Adipocyte (in vitro differentiated cells): ENCODE measurements at regions not wholly inside any gene's neighbourhood (a gene's known extent, or its start where the extent isn't known, plus 50 kb on each side); places are given as distances from the start of the nearest gene placed in this dataset.

Source experiments
- DNase-seq: peaks from one replicate; pipeline ENCODE4 v3.0.0-alpha.2; 2015; ENCODE audit warnings: low read depth
- H3K27me3 ChIP-seq: replicated peaks from 2 replicates; pipeline ENCODE4 v1.7.0; 2013; ENCODE audit warnings: mild to moderate bottlenecking, low read length, moderate library complexity; ENCODE audit not compliant: control insufficient read depth, insufficient read depth
- H3K36me3 ChIP-seq: 2 replicates; pipeline ENCODE4 v1.7.0; 2013; ENCODE audit warnings: low read length, mild to moderate bottlenecking, moderate library complexity; ENCODE audit not compliant: control insufficient read depth, insufficient read depth, severe bottlenecking
- H3K4me1 ChIP-seq: 2 replicates; pipeline ENCODE4 v1.7.0; 2013; ENCODE audit warnings: mild to moderate bottlenecking, low read length, moderate library complexity; ENCODE audit not compliant: control insufficient read depth, insufficient read depth
- H3K4me3 ChIP-seq: 2 replicates; pipeline ENCODE4 v1.7.0; 2013; ENCODE audit warnings: mild to moderate bottlenecking, low read length, moderate library complexity
- H3K9ac ChIP-seq: 2 replicates; pipeline ENCODE4 v1.7.0; 2013; ENCODE audit warnings: mild to moderate bottlenecking, low read length, moderate library complexity
- H3K9me3 ChIP-seq: 2 replicates; pipeline ENCODE4 v1.7.0; 2013; ENCODE audit warnings: mild to moderate bottlenecking, low read length, moderate library complexity; ENCODE audit not compliant: control insufficient read depth

GRCh38 chr7:51977913-51978312 is 661.3 kb upstream of the COBL start:
- H3K4me3 ChIP-seq = no peak overlapping the region

DNA sequence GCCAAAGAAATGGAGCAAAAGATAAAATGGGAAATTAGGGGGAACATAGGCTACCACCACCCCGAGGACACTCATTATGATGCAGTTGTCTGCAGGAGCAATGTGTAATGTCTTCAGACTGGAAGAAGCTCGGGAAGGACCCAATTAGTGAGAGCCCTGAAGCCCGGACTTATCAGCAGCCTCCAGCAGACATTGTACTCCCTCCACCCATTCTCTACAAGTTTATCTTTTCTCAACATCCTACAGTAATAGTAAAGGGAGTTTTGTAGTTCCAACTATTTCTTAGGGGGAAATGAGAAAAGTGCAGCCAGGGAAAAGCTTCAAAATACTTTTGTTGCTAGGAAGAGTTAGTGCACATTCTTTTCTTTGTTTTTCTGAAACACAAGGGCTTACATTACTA is 657.3 kb upstream of the COBL start:
- Histone ChIP-seq H3K27me3 (no peaks in the 10 kb centered on the region), H3K36me3 (no peaks in the 10 kb centered on the region), H3K4me1 (no peaks in the 10 kb centered on the region), H3K4me3 (no peak overlapping the region), H3K9me3 (no peaks in the 10 kb centered on the region), H3K9ac (no peak overlapping the region)
- DNase-seq = no peak

More at GRCh38 chr7:51977913-51978312, 661.3 kb upstream of the COBL start:
- no peak overlapping the region for H3K9ac ChIP-seq
- DNase-seq = no peak
- H3K36me3 ChIP-seq = no peaks in the 10 kb centered on the region
- H3K4me1 ChIP-seq = no peaks in the 10 kb centered on the region
- H3K27me3 ChIP-seq = no peaks in the 10 kb centered on the region
- H3K9me3 ChIP-seq = no peaks in the 10 kb centered on the region

DNA sequence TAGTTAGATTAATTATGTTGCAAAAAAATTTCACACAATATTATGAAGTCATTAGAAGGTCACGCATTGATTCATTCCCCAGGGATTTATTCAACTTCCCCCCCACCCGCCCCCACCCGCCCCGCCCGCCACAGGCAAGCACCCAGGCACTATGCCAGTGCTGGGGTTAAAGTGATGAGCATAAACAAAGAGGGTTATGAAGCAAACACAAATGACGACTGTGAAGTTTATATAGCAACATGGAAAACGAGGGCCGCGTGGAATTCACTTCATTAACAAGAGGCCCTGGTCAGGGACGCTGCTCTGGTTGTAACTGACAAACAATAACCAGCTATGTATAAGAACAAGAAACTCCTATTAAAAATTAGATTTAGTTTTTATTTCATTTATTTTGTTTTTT is 656.5 kb upstream of the COBL start:
- H3K9ac ChIP-seq = no peak overlapping the region
- H3K4me3 ChIP-seq = no peak overlapping the region
- no peak for DNase-seq
- H3K4me1 ChIP-seq = no peaks in the 10 kb centered on the region
- no peaks in the 10 kb centered on the region for H3K36me3 ChIP-seq
- H3K9me3 ChIP-seq = no peaks in the 10 kb centered on the region
- H3K27me3 ChIP-seq = no peaks in the 10 kb centered on the region

DNA sequence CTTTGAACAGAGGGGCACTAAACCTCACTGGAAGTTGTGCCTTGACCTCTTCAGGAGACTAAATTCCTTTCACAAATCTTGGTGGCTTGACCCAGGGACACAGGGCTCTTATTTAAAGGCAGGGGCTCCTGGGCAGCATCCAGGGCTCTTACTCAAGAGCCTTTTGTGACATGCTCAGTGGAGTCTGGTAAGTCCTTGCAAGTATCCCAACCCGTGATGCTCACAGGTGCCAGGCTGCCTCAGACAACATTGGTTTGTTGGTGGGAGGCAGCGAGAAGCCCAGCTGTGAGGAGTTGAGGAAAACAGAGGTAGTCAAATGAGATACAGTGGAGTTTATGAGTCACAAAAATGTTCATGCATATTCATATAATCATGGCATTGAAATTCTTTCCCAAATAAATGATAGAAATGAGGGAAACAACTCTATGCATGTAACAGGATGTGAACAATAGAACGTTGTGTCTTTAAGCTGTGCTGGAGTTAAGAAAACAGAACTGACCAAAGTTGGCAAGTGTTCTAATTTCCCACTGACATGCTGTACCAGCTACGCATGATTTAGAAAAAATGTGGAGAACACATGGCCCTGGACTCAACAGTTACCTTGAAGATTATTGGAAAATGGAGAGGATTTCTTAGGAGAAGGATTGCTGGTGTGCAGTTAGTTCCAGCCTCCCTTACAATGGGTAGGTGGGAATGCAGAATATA is 654.5 kb upstream of the COBL start:
- Histone ChIP-seq H3K27me3 (no peaks in the 10 kb centered on the region), H3K4me1 (no peaks in the 10 kb centered on the region), H3K4me3 (no peak overlapping the region), H3K9ac (no peak overlapping the region), H3K36me3 (no peaks in the 10 kb centered on the region), H3K9me3 (peaks cover 3% of the 10 kb centered on the region)
- DNase-seq = no peak

- no peak overlapping the region for H3K4me3 ChIP-seq
- H3K9ac ChIP-seq = no peak overlapping the region
- H3K27me3 ChIP-seq = no peaks in the 10 kb centered on the region
- no peak for DNase-seq
- H3K4me1 ChIP-seq = no peaks in the 10 kb centered on the region
- peaks cover 3% of the 10 kb centered on the region for H3K9me3 ChIP-seq
- H3K36me3 ChIP-seq = no peaks in the 10 kb centered on the region
Observed at GRCh38 chr7:51968461-51968860, 651.9 kb upstream of the COBL start.

GRCh38 chr7:51965454-51965853 is 648.8 kb upstream of the COBL start:
- no peaks in the 10 kb centered on the region for H3K27me3 ChIP-seq
- no peaks in the 10 kb centered on the region for H3K4me1 ChIP-seq
- H3K9me3 ChIP-seq = peaks cover 7% of the 10 kb centered on the region
- H3K9ac ChIP-seq = no peak overlapping the region
- no peaks in the 10 kb centered on the region for H3K36me3 ChIP-seq
- DNase-seq = no peak
- no peak overlapping the region for H3K4me3 ChIP-seq

- Histone ChIP-seq H3K4me1 (no peaks in the 10 kb centered on the region), H3K4me3 (no peak overlapping the region), H3K36me3 (no peaks in the 10 kb centered on the region), H3K27me3 (no peaks in the 10 kb centered on the region), H3K9me3 (peaks cover 4% of the 10 kb centered on the region), H3K9ac (no peak overlapping the region)
- DNase-seq = no peak
Observed at GRCh38 chr7:51961804-51962203, 645.2 kb upstream of the COBL start.

GRCh38 chr7:51950813-51951212 is 634.2 kb upstream of the COBL start:
- no peak overlapping the region for H3K4me3 ChIP-seq
- no peaks in the 10 kb centered on the region for H3K36me3 ChIP-seq
- H3K4me1 ChIP-seq = no peaks in the 10 kb centered on the region
- no peak overlapping the region for H3K9ac ChIP-seq
- no peak for DNase-seq
- H3K27me3 ChIP-seq = no peaks in the 10 kb centered on the region
- peaks cover 4% of the 10 kb centered on the region for H3K9me3 ChIP-seq

DNA sequence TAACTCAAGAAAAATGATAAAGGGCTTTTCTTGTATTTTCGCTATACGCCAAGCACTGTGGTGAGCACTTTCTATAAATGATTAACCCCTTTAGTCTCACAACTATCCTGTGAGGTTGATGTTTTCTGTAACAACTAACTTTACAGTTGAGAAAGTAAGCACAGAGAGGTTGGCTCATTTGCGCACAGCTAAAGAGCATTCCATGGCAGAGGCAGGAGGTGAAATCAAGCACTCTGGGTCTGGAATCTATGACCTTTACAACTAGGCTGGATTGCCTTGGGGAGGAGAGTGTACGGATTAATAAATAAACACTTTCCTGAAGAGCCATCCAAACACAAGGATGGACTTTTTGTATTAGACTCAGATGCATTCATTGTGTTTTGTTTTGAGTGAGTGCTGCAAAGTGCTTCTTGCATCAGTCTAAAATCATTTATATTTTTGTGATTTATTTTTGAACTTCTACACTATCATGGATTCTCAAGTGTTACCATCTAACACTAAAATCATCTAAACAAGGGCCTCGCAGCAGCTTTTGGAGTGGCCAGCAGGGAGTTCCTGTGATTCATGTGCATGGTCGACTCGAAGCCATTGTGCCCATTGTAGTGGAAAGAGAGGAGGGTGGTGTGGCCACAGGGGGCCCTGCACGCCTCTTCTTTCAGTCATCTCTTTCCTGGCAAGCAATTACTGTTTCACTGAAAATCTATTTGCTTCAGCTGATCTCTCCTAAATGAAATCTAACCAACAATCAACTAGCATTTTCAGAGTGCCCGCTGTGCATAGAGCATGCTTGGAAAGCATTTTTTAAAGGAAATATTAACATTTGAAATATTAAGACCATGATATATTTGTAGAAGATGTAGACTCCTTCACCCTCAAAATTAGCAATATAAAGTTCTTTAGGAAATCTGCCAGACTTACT is 633.4 kb upstream of the COBL start:
- no peak for DNase-seq
- Histone ChIP-seq H3K9ac (no peak overlapping the region), H3K9me3 (peaks cover 2% of the 10 kb centered on the region), H3K27me3 (no peaks in the 10 kb centered on the region), H3K4me3 (no peak overlapping the region), H3K4me1 (no peaks in the 10 kb centered on the region), H3K36me3 (no peaks in the 10 kb centered on the region)

DNA sequence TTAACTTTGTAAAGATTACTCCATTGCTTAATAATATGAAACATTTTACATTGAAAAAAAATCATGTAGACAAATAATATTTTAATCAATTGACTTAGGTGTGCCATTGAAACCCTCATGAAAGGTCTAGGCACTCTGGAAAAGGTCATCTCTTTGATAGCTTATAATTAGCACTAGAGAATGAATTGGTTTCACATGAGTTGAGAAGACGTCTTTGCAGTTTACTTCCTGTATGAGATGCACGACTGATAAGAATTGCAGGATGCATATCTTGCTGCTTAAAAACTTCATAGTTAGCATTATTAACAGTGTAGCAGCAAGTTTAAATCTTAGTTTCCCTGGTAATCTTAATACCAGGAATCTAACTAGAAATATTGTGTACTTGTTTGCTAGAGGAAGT is 614.2 kb upstream of the COBL start:
- no peaks in the 10 kb centered on the region for H3K36me3 ChIP-seq
- H3K4me3 ChIP-seq = no peak overlapping the region
- H3K27me3 ChIP-seq = no peaks in the 10 kb centered on the region
- peaks cover 7% of the 10 kb centered on the region for H3K9me3 ChIP-seq
- no peak overlapping the region for H3K9ac ChIP-seq
- DNase-seq = no peak
- no peaks in the 10 kb centered on the region for H3K4me1 ChIP-seq

- Histone ChIP-seq H3K27me3 (no peaks in the 10 kb centered on the region), H3K36me3 (no peaks in the 10 kb centered on the region), H3K4me3 (no peak overlapping the region), H3K9me3 (peaks cover 7% of the 10 kb centered on the region), H3K4me1 (no peaks in the 10 kb centered on the region), H3K9ac (no peak overlapping the region)
- no peak for DNase-seq
Observed at GRCh38 chr7:51929818-51930217, 613.2 kb upstream of the COBL start.
